ENCODE measurements at regions not wholly inside any gene's neighbourhood (a gene's known extent, or its start where the extent isn't known, plus 50 kb on each side); places are given as distances from the start of the nearest gene placed in this dataset.
A peak's percentile ranks its signal among the peaks of the same experiment; 100 is the strongest.

- Histone ChIP-seq H3K4me3 (ENCODE audit: low read depth, low read length) (no peak overlapping the region), H3K27me3 (no peaks in the 10 kb centered on the region), H3K9me3 (no peaks in the 10 kb centered on the region), H3K36me3 (no peaks in the 10 kb centered on the region), H3K4me1 (no peaks in the 10 kb centered on the region)
- no peak for TF ChIP-seq CTCF (IDR thresholded peaks at IDR 0.05; ENCODE audit: low read depth, low read length)
- DNase-seq: no peak
These were observed 1019.5 kb downstream of the PCDH9 start for GRCh38 chr13:66210677-66211076.

GRCh38 chr13:66208589-66208988, 1021.5 kb downstream of the PCDH9 start:
- DNase-seq: no peak
- H3K36me3 ChIP-seq: no peaks in the 10 kb centered on the region

GRCh38 chr13:66207610-66208009, 1022.5 kb downstream of the PCDH9 start:
- no peak for DNase-seq
- no peaks in the 10 kb centered on the region for H3K4me1 ChIP-seq
- H3K9me3 ChIP-seq: no peaks in the 10 kb centered on the region
- H3K36me3 ChIP-seq: no peaks in the 10 kb centered on the region
- no peaks in the 10 kb centered on the region for H3K27me3 ChIP-seq
- TF ChIP-seq CTCF (IDR thresholded peaks at IDR 0.05; ENCODE audit: low read depth, low read length): no peak
- no peak overlapping the region for H3K4me3 ChIP-seq (ENCODE audit: low read depth, low read length)

More at GRCh38 chr13:66208589-66208988, 1021.5 kb downstream of the PCDH9 start:
- no peak for TF ChIP-seq CTCF (IDR thresholded peaks at IDR 0.05; ENCODE audit: low read depth, low read length)
- Histone ChIP-seq H3K27me3 (no peaks in the 10 kb centered on the region), H3K9me3 (no peaks in the 10 kb centered on the region), H3K4me3 (ENCODE audit: low read depth, low read length) (no peak overlapping the region), H3K4me1 (no peaks in the 10 kb centered on the region)

GRCh38 chr13:66205807-66206206, 1024.3 kb downstream of the PCDH9 start:
- Histone ChIP-seq H3K27me3 (no peaks in the 10 kb centered on the region), H3K4me3 (ENCODE audit: low read depth, low read length) (no peak overlapping the region), H3K9me3 (no peaks in the 10 kb centered on the region), H3K4me1 (no peaks in the 10 kb centered on the region), H3K36me3 (no peaks in the 10 kb centered on the region)
- DNase-seq: no peak
- no peak for TF ChIP-seq CTCF (IDR thresholded peaks at IDR 0.05; ENCODE audit: low read depth, low read length)

- DNase-seq: no peak
- no peak overlapping the region for H3K4me3 ChIP-seq (ENCODE audit: low read depth, low read length)
- TF ChIP-seq CTCF (IDR thresholded peaks at IDR 0.05; ENCODE audit: low read depth, low read length): 0 out of 2 replicates have a peak, but pooled peaks have one; percentile 10
- H3K36me3 ChIP-seq: no peaks in the 10 kb centered on the region
- H3K4me1 ChIP-seq: no peaks in the 10 kb centered on the region
- H3K9me3 ChIP-seq: no peaks in the 10 kb centered on the region
- H3K27me3 ChIP-seq: no peaks in the 10 kb centered on the region
These were observed 1029.6 kb downstream of the PCDH9 start for GRCh38 chr13:66200555-66200954.

GRCh38 chr13:66195238-66195637, 1034.9 kb downstream of the PCDH9 start:
- H3K4me1 ChIP-seq: no peaks in the 10 kb centered on the region
- H3K36me3 ChIP-seq: no peaks in the 10 kb centered on the region
- H3K9me3 ChIP-seq: no peaks in the 10 kb centered on the region
- TF ChIP-seq CTCF (IDR thresholded peaks at IDR 0.05; ENCODE audit: low read depth, low read length): no peak
- H3K4me3 ChIP-seq (ENCODE audit: low read depth, low read length): no peak overlapping the region
- H3K27me3 ChIP-seq: no peaks in the 10 kb centered on the region
- no peak for DNase-seq

Measured in BE2C (cell line).